IPS-15b (cell line): ENCODE measurements at regions not wholly inside any gene's neighbourhood (a gene's known extent, or its start where the extent isn't known, plus 50 kb on each side); places are given as distances from the start of the nearest gene placed in this dataset.

Experiments used
- H3K27me3 ChIP-seq: one replicate; pipeline ENCODE4 v1.6.1; 2013; ENCODE audit warnings: low read length; ENCODE audit not compliant: control insufficient read depth, insufficient read depth
- H3K36me3 ChIP-seq: one replicate; pipeline ENCODE4 v1.6.1; 2013; ENCODE audit warnings: low read length; ENCODE audit not compliant: control insufficient read depth, insufficient read depth
- H3K4me1 ChIP-seq: one replicate; pipeline ENCODE4 v1.6.1; 2013; ENCODE audit warnings: mild to moderate bottlenecking, low read length; ENCODE audit not compliant: control insufficient read depth, insufficient read depth
- H3K4me3 ChIP-seq: one replicate; pipeline ENCODE4 v1.5.1; 2013; ENCODE audit warnings: low read depth, low read length
- H3K9ac ChIP-seq: one replicate; pipeline ENCODE4 v1.6.1; 2013; ENCODE audit warnings: low read depth, mild to moderate bottlenecking, low read length
- H3K9me3 ChIP-seq: one replicate; pipeline ENCODE4 v1.6.1; 2013; ENCODE audit warnings: mild to moderate bottlenecking, low read length; ENCODE audit not compliant: control insufficient read depth, insufficient read depth

GRCh38 chr3:127455541-127456450 lies 134.7 kb downstream of the TPRA1 start:
- Histone ChIP-seq H3K27me3 (peaks cover 47% of the 10 kb centered on the region), H3K4me3 (peak overlapping the region; percentile 68), H3K4me1 (peaks cover 6% of the 10 kb centered on the region)

GRCh38 chr3:127454968-127455367 lies 135.6 kb downstream of the TPRA1 start:
- H3K4me3 ChIP-seq, result peak overlapping the region; percentile 30
- no peaks in the 10 kb centered on the region for H3K36me3 ChIP-seq
- H3K27me3 ChIP-seq, result peaks cover 47% of the 10 kb centered on the region
- no peaks in the 10 kb centered on the region for H3K9me3 ChIP-seq
- H3K4me1 ChIP-seq, result peaks cover 6% of the 10 kb centered on the region
- no peak overlapping the region for H3K9ac ChIP-seq

More at GRCh38 chr3:127455541-127456450, 134.7 kb downstream of the TPRA1 start:
- Histone ChIP-seq H3K9ac (no peak overlapping the region), H3K9me3 (no peaks in the 10 kb centered on the region), H3K36me3 (no peaks in the 10 kb centered on the region)

GRCh38 chr3:127454051-127454450 lies 136.5 kb downstream of the TPRA1 start:
- Histone ChIP-seq H3K27me3 (peaks cover 47% of the 10 kb centered on the region), H3K9ac (no peak overlapping the region), H3K4me1 (peaks cover 3% of the 10 kb centered on the region), H3K9me3 (no peaks in the 10 kb centered on the region), H3K36me3 (no peaks in the 10 kb centered on the region), H3K4me3 (no peak overlapping the region)

- H3K4me1 ChIP-seq, result no peaks in the 10 kb centered on the region
- peaks cover 34% of the 10 kb centered on the region for H3K27me3 ChIP-seq
- H3K9ac ChIP-seq, result no peak overlapping the region
Measured at GRCh38 chr3:127452321-127452821, 138.2 kb downstream of the TPRA1 start.

GRCh38 chr3:127451321-127451720 lies 139.2 kb downstream of the TPRA1 start:
- Histone ChIP-seq H3K27me3 (peaks cover 24% of the 10 kb centered on the region), H3K4me1 (no peaks in the 10 kb centered on the region), H3K4me3 (no peak overlapping the region), H3K9ac (no peak overlapping the region), H3K9me3 (no peaks in the 10 kb centered on the region), H3K36me3 (no peaks in the 10 kb centered on the region)

More at GRCh38 chr3:127452321-127452821, 138.2 kb downstream of the TPRA1 start:
- Histone ChIP-seq H3K9me3 (no peaks in the 10 kb centered on the region), H3K4me3 (no peak overlapping the region), H3K36me3 (no peaks in the 10 kb centered on the region)

- Histone ChIP-seq H3K4me3 (no peak overlapping the region), H3K4me1 (no peaks in the 10 kb centered on the region), H3K27me3 (peaks cover 19% of the 10 kb centered on the region), H3K9ac (no peak overlapping the region), H3K36me3 (no peaks in the 10 kb centered on the region), H3K9me3 (no peaks in the 10 kb centered on the region)
Measured at GRCh38 chr3:127450331-127450730, 140.2 kb downstream of the TPRA1 start.

GRCh38 chr3:127449486-127450212 lies 140.9 kb downstream of the TPRA1 start:
- no peaks in the 10 kb centered on the region for H3K4me1 ChIP-seq

GRCh38 chr3:127448671-127449070 lies 141.9 kb downstream of the TPRA1 start:
- no peak overlapping the region for H3K4me3 ChIP-seq
- H3K4me1 ChIP-seq, result no peaks in the 10 kb centered on the region
- no peaks in the 10 kb centered on the region for H3K9me3 ChIP-seq
- H3K36me3 ChIP-seq, result no peaks in the 10 kb centered on the region
- no peak overlapping the region for H3K9ac ChIP-seq
- H3K27me3 ChIP-seq, result peaks cover 3% of the 10 kb centered on the region

More at GRCh38 chr3:127449486-127450212, 140.9 kb downstream of the TPRA1 start:
- Histone ChIP-seq H3K36me3 (no peaks in the 10 kb centered on the region), H3K9ac (no peak overlapping the region), H3K4me3 (no peak overlapping the region), H3K9me3 (no peaks in the 10 kb centered on the region), H3K27me3 (peaks cover 12% of the 10 kb centered on the region)

GRCh38 chr3:127448161-127448561 lies 142.4 kb downstream of the TPRA1 start:
- Histone ChIP-seq H3K4me3 (no peak overlapping the region), H3K27me3 (peaks cover 2% of the 10 kb centered on the region), H3K36me3 (no peaks in the 10 kb centered on the region), H3K9me3 (no peaks in the 10 kb centered on the region), H3K9ac (no peak overlapping the region), H3K4me1 (no peaks in the 10 kb centered on the region)

GRCh38 chr3:127446756-127447155 lies 143.8 kb downstream of the TPRA1 start:
- H3K4me3 ChIP-seq, result no peak overlapping the region

GRCh38 chr3:127445581-127446343 lies 144.8 kb downstream of the TPRA1 start:
- no peaks in the 10 kb centered on the region for H3K36me3 ChIP-seq
- no peak overlapping the region for H3K9ac ChIP-seq
- H3K27me3 ChIP-seq, result no peaks in the 10 kb centered on the region
- no peak overlapping the region for H3K4me3 ChIP-seq
- no peaks in the 10 kb centered on the region for H3K9me3 ChIP-seq
- H3K4me1 ChIP-seq, result no peaks in the 10 kb centered on the region

More at GRCh38 chr3:127446756-127447155, 143.8 kb downstream of the TPRA1 start:
- no peaks in the 10 kb centered on the region for H3K27me3 ChIP-seq
- H3K9me3 ChIP-seq, result no peaks in the 10 kb centered on the region
- no peaks in the 10 kb centered on the region for H3K36me3 ChIP-seq
- H3K4me1 ChIP-seq, result no peaks in the 10 kb centered on the region
- H3K9ac ChIP-seq, result no peak overlapping the region
